HG02973 (cell line): ENCODE measurements at regions not wholly inside any gene's neighbourhood (a gene's known extent, or its start where the extent isn't known, plus 50 kb on each side); places are given as distances from the start of the nearest gene placed in this dataset.
"Not testable (repeated sequence)": the region's sequence is repeated elsewhere in the genome, so short reads cannot be mapped to it uniquely, and the experiment has no call there.

Experiments
- ATAC-seq: cut with Tn5 transposase; IDR thresholded peaks from one replicate; pipeline ENCODE4 v1.9.1; 2021; ENCODE audit warnings: moderate library complexity; ENCODE audit not compliant: unreplicated experiment

GRCh38 chr7:106382929-106383328 is 98.1 kb upstream of the NAMPT start:
- ATAC-seq = no peak

GRCh38 chr7:106382129-106382528 is 97.3 kb upstream of the NAMPT start:
- ATAC-seq = no peak

GRCh38 chr7:106381252-106381651 is 96.5 kb upstream of the NAMPT start:
- ATAC-seq = no peak

GRCh38 chr7:106377847-106378361 is 93.1 kb upstream of the NAMPT start:
- no peak for ATAC-seq

- ATAC-seq = no peak
Measured at GRCh38 chr7:106376026-106376799, 91.4 kb upstream of the NAMPT start.

- ATAC-seq = no peak
Measured at GRCh38 chr7:106375499-106375898, 90.7 kb upstream of the NAMPT start.

GRCh38 chr7:106374437-106374836 is 89.7 kb upstream of the NAMPT start:
- no peak for ATAC-seq

GRCh38 chr7:106372595-106373318 is 88.0 kb upstream of the NAMPT start:
- no peak for ATAC-seq

- no peak for ATAC-seq
Measured at GRCh38 chr7:106372126-106372525, 87.3 kb upstream of the NAMPT start.

- ATAC-seq = no peak
Measured at GRCh38 chr7:106371629-106372028, 86.8 kb upstream of the NAMPT start.

- no peak for ATAC-seq
Measured at GRCh38 chr7:106370542-106370941, 85.8 kb upstream of the NAMPT start.

GRCh38 chr7:106369816-106370215 is 85.0 kb upstream of the NAMPT start:
- ATAC-seq = no peak

GRCh38 chr7:106369352-106369751 is 84.6 kb upstream of the NAMPT start:
- no peak for ATAC-seq

GRCh38 chr7:106367664-106368063 is 82.9 kb upstream of the NAMPT start:
- ATAC-seq = no peak

- no peak for ATAC-seq
Measured at GRCh38 chr7:106367018-106367420, 82.2 kb upstream of the NAMPT start.

- peak; percentile 92 for ATAC-seq
Measured at GRCh38 chr7:106365252-106366005, 80.6 kb upstream of the NAMPT start.

- not testable (repeated sequence) for ATAC-seq
Measured at GRCh38 chr7:106362507-106362906, 77.7 kb upstream of the NAMPT start.

- ATAC-seq = peak; percentile 56
Measured at GRCh38 chr7:106358103-106358663, 73.4 kb upstream of the NAMPT start.

- ATAC-seq = no peak
Measured at GRCh38 chr7:106357675-106358074, 72.9 kb upstream of the NAMPT start.

GRCh38 chr7:106354822-106355221 is 70.0 kb upstream of the NAMPT start:
- ATAC-seq = no peak

- no peak for ATAC-seq
Measured at GRCh38 chr7:106353944-106354343, 69.2 kb upstream of the NAMPT start.
